ENCODE measurements at regions not wholly inside any gene's neighbourhood (a gene's known extent, or its start where the extent isn't known, plus 50 kb on each side); places are given as distances from the start of the nearest gene placed in this dataset.

- no peak for DNase-seq
These were observed 815.4 kb downstream of the SQOR start for GRCh38 chr15:46450112-46450809.

GRCh38 chr15:46450810-46451182 lies 816.0 kb downstream of the SQOR start:
- DNase-seq: no peak

- no peak for DNase-seq
These were observed 817.5 kb downstream of the SQOR start for GRCh38 chr15:46452297-46452820.

- no peak for DNase-seq
These were observed 821.6 kb downstream of the SQOR start for GRCh38 chr15:46456456-46456855.

GRCh38 chr15:46460431-46461094 lies 825.7 kb downstream of the SQOR start:
- no peak for DNase-seq

- no peak for DNase-seq
These were observed 826.6 kb downstream of the SQOR start for GRCh38 chr15:46461416-46461815.

GRCh38 chr15:46467041-46467440 lies 832.2 kb downstream of the SQOR start:
- no peak for DNase-seq

- no peak for DNase-seq
These were observed 836.3 kb downstream of the SQOR start for GRCh38 chr15:46471096-46471495.

- DNase-seq: no peak
These were observed 854.4 kb downstream of the SQOR start for GRCh38 chr15:46489276-46489675.

GRCh38 chr15:46496491-46497115 lies 861.8 kb downstream of the SQOR start:
- DNase-seq: no peak

- no peak for DNase-seq
These were observed 867.8 kb downstream of the SQOR start for GRCh38 chr15:46502667-46503066.

GRCh38 chr15:46518381-46518780 lies 883.6 kb downstream of the SQOR start:
- DNase-seq: no peak

- no peak for DNase-seq
These were observed 888.9 kb downstream of the SQOR start for GRCh38 chr15:46523701-46524100.

GRCh38 chr15:46525984-46526725 lies 891.3 kb downstream of the SQOR start:
- DNase-seq: no peak

GRCh38 chr15:46526726-46527110 lies 891.9 kb downstream of the SQOR start:
- no peak for DNase-seq

GRCh38 chr15:46543626-46544025 lies 908.8 kb downstream of the SQOR start:
- DNase-seq: no peak

- no peak for DNase-seq
These were observed 914.2 kb downstream of the SQOR start for GRCh38 chr15:46548989-46549388.

- no peak for DNase-seq
These were observed 917.5 kb downstream of the SQOR start for GRCh38 chr15:46552316-46552715.

- DNase-seq: no peak
These were observed 920.7 kb downstream of the SQOR start for GRCh38 chr15:46555547-46555946.

GRCh38 chr15:46556010-46556409 lies 921.2 kb downstream of the SQOR start:
- DNase-seq: no peak

- DNase-seq: no peak
These were observed 921.9 kb downstream of the SQOR start for GRCh38 chr15:46556559-46557379.

- no peak for DNase-seq
These were observed 933.1 kb downstream of the SQOR start for GRCh38 chr15:46567968-46568367.

Measured in CD4-positive, alpha-beta T cell treated with Interferon gamma for 1 hour (primary cell).